Neuron (in vitro differentiated cells): ENCODE measurements at regions not wholly inside any gene's neighbourhood (a gene's known extent, or its start where the extent isn't known, plus 50 kb on each side); places are given as distances from the start of the nearest gene placed in this dataset.
A peak's percentile ranks its signal among the peaks of the same experiment; 100 is the strongest.

Experiments
- H2AFZ ChIP-seq: one replicate; pipeline ENCODE4 v1.6.1; 2013; ENCODE audit warnings: low read depth, mild to moderate bottlenecking, inconsistent platforms, low read length, moderate library complexity
- H3K27me3 ChIP-seq: one replicate; pipeline ENCODE4 v1.6.1; 2013; ENCODE audit warnings: low read length; ENCODE audit not compliant: insufficient read depth
- H3K36me3 ChIP-seq: one replicate; pipeline ENCODE4 v1.6.1; 2013; ENCODE audit warnings: low read length; ENCODE audit not compliant: insufficient read depth
- H3K4me1 ChIP-seq: one replicate; pipeline ENCODE4 v1.6.1; 2013; ENCODE audit warnings: low read length; ENCODE audit not compliant: insufficient read depth
- H3K4me3 ChIP-seq: 2 replicates; pipeline ENCODE4 v1.5.1; 2013; ENCODE audit warnings: mild to moderate bottlenecking, low read length, moderate library complexity
- H3K9me3 ChIP-seq: one replicate; pipeline ENCODE4 v1.6.1; 2013; ENCODE audit warnings: low read length

GRCh38 chr13:106263801-106264200, 271.7 kb downstream of the EFNB2 start:
- Histone ChIP-seq H3K9me3 (peaks cover 13% of the 10 kb centered on the region), H2AFZ (no peak overlapping the region), H3K27me3 (no peaks in the 10 kb centered on the region), H3K4me3 (no peak overlapping the region), H3K4me1 (no peaks in the 10 kb centered on the region), H3K36me3 (no peaks in the 10 kb centered on the region)

- Histone ChIP-seq H3K27me3 (no peaks in the 10 kb centered on the region), H3K4me3 (no peak overlapping the region), H3K36me3 (no peaks in the 10 kb centered on the region), H3K4me1 (no peaks in the 10 kb centered on the region), H2AFZ (no peak overlapping the region), H3K9me3 (peaks cover 15% of the 10 kb centered on the region)
Measured at GRCh38 chr13:106262886-106263285, 272.6 kb downstream of the EFNB2 start.

- no peaks in the 10 kb centered on the region for H3K27me3 ChIP-seq
- H3K36me3 ChIP-seq = no peaks in the 10 kb centered on the region
Measured at GRCh38 chr13:106261450-106261849, 274.0 kb downstream of the EFNB2 start.

GRCh38 chr13:106260352-106260751, 275.1 kb downstream of the EFNB2 start:
- Histone ChIP-seq H3K4me3 (no peak overlapping the region), H3K27me3 (no peaks in the 10 kb centered on the region), H3K4me1 (no peaks in the 10 kb centered on the region), H2AFZ (no peak overlapping the region), H3K36me3 (no peaks in the 10 kb centered on the region), H3K9me3 (peaks cover 15% of the 10 kb centered on the region)

More at GRCh38 chr13:106261450-106261849, 274.0 kb downstream of the EFNB2 start:
- H3K9me3 ChIP-seq = peaks cover 15% of the 10 kb centered on the region
- H3K4me3 ChIP-seq = no peak overlapping the region
- no peaks in the 10 kb centered on the region for H3K4me1 ChIP-seq
- no peak overlapping the region for H2AFZ ChIP-seq

- H3K36me3 ChIP-seq = no peaks in the 10 kb centered on the region
- no peak overlapping the region for H2AFZ ChIP-seq
- no peak overlapping the region for H3K4me3 ChIP-seq
- no peaks in the 10 kb centered on the region for H3K27me3 ChIP-seq
- peaks cover 15% of the 10 kb centered on the region for H3K9me3 ChIP-seq
- no peaks in the 10 kb centered on the region for H3K4me1 ChIP-seq
Measured at GRCh38 chr13:106259928-106260327, 275.5 kb downstream of the EFNB2 start.

GRCh38 chr13:106246666-106247188, 288.7 kb downstream of the EFNB2 start:
- no peaks in the 10 kb centered on the region for H3K9me3 ChIP-seq
- H3K4me1 ChIP-seq = peaks cover 16% of the 10 kb centered on the region
- no peaks in the 10 kb centered on the region for H3K36me3 ChIP-seq
- H3K4me3 ChIP-seq = peak overlapping the region; percentile 35
- peak overlapping the region; percentile 81 for H2AFZ ChIP-seq
- H3K27me3 ChIP-seq = no peaks in the 10 kb centered on the region

- no peaks in the 10 kb centered on the region for H3K27me3 ChIP-seq
- peaks cover 16% of the 10 kb centered on the region for H3K4me1 ChIP-seq
- H3K4me3 ChIP-seq = peak overlapping the region; percentile 35
- no peaks in the 10 kb centered on the region for H3K9me3 ChIP-seq
- peak overlapping the region; percentile 81 for H2AFZ ChIP-seq
- no peaks in the 10 kb centered on the region for H3K36me3 ChIP-seq
Measured at GRCh38 chr13:106246242-106246641, 289.2 kb downstream of the EFNB2 start.

- Histone ChIP-seq H3K4me1 (peaks cover 16% of the 10 kb centered on the region), H3K9me3 (no peaks in the 10 kb centered on the region), H3K27me3 (no peaks in the 10 kb centered on the region), H2AFZ (no peak overlapping the region), H3K4me3 (no peak overlapping the region), H3K36me3 (no peaks in the 10 kb centered on the region)
Measured at GRCh38 chr13:106243011-106243565, 292.4 kb downstream of the EFNB2 start.

GRCh38 chr13:106241974-106242953, 293.2 kb downstream of the EFNB2 start:
- Histone ChIP-seq H3K9me3 (no peaks in the 10 kb centered on the region), H2AFZ (no peak overlapping the region), H3K4me3 (no peak overlapping the region), H3K4me1 (peaks cover 16% of the 10 kb centered on the region), H3K27me3 (no peaks in the 10 kb centered on the region), H3K36me3 (no peaks in the 10 kb centered on the region)

- no peaks in the 10 kb centered on the region for H3K36me3 ChIP-seq
Measured at GRCh38 chr13:106238690-106239089, 296.8 kb downstream of the EFNB2 start.

GRCh38 chr13:106234636-106235035, 300.8 kb downstream of the EFNB2 start:
- H3K9me3 ChIP-seq = peaks cover 4% of the 10 kb centered on the region
- H2AFZ ChIP-seq = no peak overlapping the region
- no peak overlapping the region for H3K4me3 ChIP-seq
- H3K36me3 ChIP-seq = no peaks in the 10 kb centered on the region
- H3K4me1 ChIP-seq = no peaks in the 10 kb centered on the region
- no peaks in the 10 kb centered on the region for H3K27me3 ChIP-seq

More at GRCh38 chr13:106238690-106239089, 296.8 kb downstream of the EFNB2 start:
- Histone ChIP-seq H3K4me1 (peaks cover 2% of the 10 kb centered on the region), H3K9me3 (no peaks in the 10 kb centered on the region), H3K27me3 (no peaks in the 10 kb centered on the region), H2AFZ (no peak overlapping the region), H3K4me3 (no peak overlapping the region)

GRCh38 chr13:106233134-106233735, 302.2 kb downstream of the EFNB2 start:
- Histone ChIP-seq H3K36me3 (no peaks in the 10 kb centered on the region), H3K4me1 (no peaks in the 10 kb centered on the region), H3K9me3 (peaks cover 4% of the 10 kb centered on the region), H3K4me3 (no peak overlapping the region), H3K27me3 (no peaks in the 10 kb centered on the region), H2AFZ (no peak overlapping the region)

GRCh38 chr13:106232681-106233080, 302.8 kb downstream of the EFNB2 start:
- H2AFZ ChIP-seq = no peak overlapping the region
- H3K9me3 ChIP-seq = peaks cover 4% of the 10 kb centered on the region
- H3K27me3 ChIP-seq = no peaks in the 10 kb centered on the region
- no peaks in the 10 kb centered on the region for H3K4me1 ChIP-seq
- no peaks in the 10 kb centered on the region for H3K36me3 ChIP-seq
- no peak overlapping the region for H3K4me3 ChIP-seq
